PFSK-1 (cell line): ENCODE measurements at regions not wholly inside any gene's neighbourhood (a gene's known extent, or its start where the extent isn't known, plus 50 kb on each side); places are given as distances from the start of the nearest gene placed in this dataset.

ENCODE experiments used
- FOXP2 ChIP-seq: optimal IDR thresholded peaks from 2 replicates; pipeline ENCODE3; 2011; ENCODE audit warnings: borderline replicate concordance, control low read depth, inconsistent platforms; ENCODE audit not compliant: insufficient read depth; ENCODE audit errors: extremely low read length, extremely low read depth
- REST ChIP-seq, 2 experiments: IDR thresholded peaks; 2 replicates each; pipeline versions ENCODE4 v1.6.1 to v1.8.0; 2011 to 2012; ENCODE audit warnings: low read depth in 2 of 2, low read length in 2 of 2, control low read depth in 1 of 2, inconsistent platforms in 1 of 2, mild to moderate bottlenecking in 1 of 2, moderate library complexity in 1 of 2; ENCODE audit not compliant: insufficient read depth in 1 of 2
- SIN3A ChIP-seq: IDR thresholded peaks from 2 replicates; pipeline ENCODE4 v1.6.1; 2012; ENCODE audit warnings: mild to moderate bottlenecking, low read length, moderate library complexity, borderline replicate concordance; ENCODE audit not compliant: insufficient read depth
- TAF1 ChIP-seq: IDR thresholded peaks from 2 replicates; pipeline ENCODE4 v1.6.1; 2012; ENCODE audit warnings: low read length, control low read depth, borderline replicate concordance; ENCODE audit not compliant: insufficient read depth

GRCh38 chr20:63101781-63102720, 95.3 kb upstream of the BHLHE23 start:
- TF ChIP-seq TAF1 (no peak), SIN3A (no peak), FOXP2 (no peak), REST (IDR thresholded peaks at IDR 0.05; ENCODE audit: insufficient read depth in 1 of 2, low read depth in 2 of 2, low read length in 2 of 2) (no peak)
